ENCODE measurements at regions not wholly inside any gene's neighbourhood (a gene's known extent, or its start where the extent isn't known, plus 50 kb on each side); places are given as distances from the start of the nearest gene placed in this dataset.

GRCh38 chr1:30605441-30605920 is 117.9 kb downstream of the MATN1 start:
- ChIA-PET POLR2A (ENCODE audit: low non-redundant PET) (no interaction called here), CTCF (no interaction called here)
- no peak for TF ChIP-seq CTCF (conservative IDR thresholded peaks at IDR 0.05; ENCODE audit: low read depth)
- DNase-seq (ENCODE audit: low spot score) = no peak
- H3K27ac ChIP-seq = no peak overlapping the region

GRCh38 chr1:30604801-30605440 is 118.5 kb downstream of the MATN1 start:
- POLR2A ChIA-PET (ENCODE audit: low non-redundant PET) = no interaction called here
- CTCF ChIA-PET = no interaction called here

GRCh38 chr1:30603081-30603858 is 120.1 kb downstream of the MATN1 start:
- POLR2A ChIA-PET (ENCODE audit: low non-redundant PET) = no interaction called here
- no peak for DNase-seq (ENCODE audit: low spot score)
- TF ChIP-seq CTCF (conservative IDR thresholded peaks at IDR 0.05; ENCODE audit: low read depth) = no peak
- CTCF ChIA-PET = no interaction called here
- no peak overlapping the region for H3K27ac ChIP-seq

More at GRCh38 chr1:30604801-30605440, 118.5 kb downstream of the MATN1 start:
- no peak overlapping the region for H3K27ac ChIP-seq
- TF ChIP-seq CTCF (conservative IDR thresholded peaks at IDR 0.05; ENCODE audit: low read depth) = no peak
- DNase-seq (ENCODE audit: low spot score) = no peak

- no peak for DNase-seq (ENCODE audit: low spot score)
- CTCF ChIA-PET = no interaction called here
- no peak overlapping the region for H3K27ac ChIP-seq
- POLR2A ChIA-PET (ENCODE audit: low non-redundant PET) = no interaction called here
- no peak for TF ChIP-seq CTCF (conservative IDR thresholded peaks at IDR 0.05; ENCODE audit: low read depth)
These were observed 121.9 kb downstream of the MATN1 start for GRCh38 chr1:30601316-30602085.

- TF ChIP-seq CTCF (conservative IDR thresholded peaks at IDR 0.05; ENCODE audit: low read depth) = no peak
- ChIA-PET CTCF (interaction anchor here (0.6 kb wide), 1 partner anchor 314 kb away, joined by 3 read pairs; no protein-coding TSS in a partner anchor), POLR2A (ENCODE audit: low non-redundant PET) (no interaction called here)
- no peak overlapping the region for H3K27ac ChIP-seq
- no peak for DNase-seq (ENCODE audit: low spot score)
These were observed 122.7 kb downstream of the MATN1 start for GRCh38 chr1:30600706-30601105.

- no peak for TF ChIP-seq CTCF (conservative IDR thresholded peaks at IDR 0.05; ENCODE audit: low read depth)
- POLR2A ChIA-PET (ENCODE audit: low non-redundant PET) = no interaction called here
- H3K27ac ChIP-seq = no peak overlapping the region
- CTCF ChIA-PET = no interaction called here
- no peak for DNase-seq (ENCODE audit: low spot score)
These were observed 123.1 kb downstream of the MATN1 start for GRCh38 chr1:30600258-30600657.

Measured in RWPE1 (cell line).